ENCODE measurements at regions not wholly inside any gene's neighbourhood (a gene's known extent, or its start where the extent isn't known, plus 50 kb on each side); places are given as distances from the start of the nearest gene placed in this dataset.

DNA sequence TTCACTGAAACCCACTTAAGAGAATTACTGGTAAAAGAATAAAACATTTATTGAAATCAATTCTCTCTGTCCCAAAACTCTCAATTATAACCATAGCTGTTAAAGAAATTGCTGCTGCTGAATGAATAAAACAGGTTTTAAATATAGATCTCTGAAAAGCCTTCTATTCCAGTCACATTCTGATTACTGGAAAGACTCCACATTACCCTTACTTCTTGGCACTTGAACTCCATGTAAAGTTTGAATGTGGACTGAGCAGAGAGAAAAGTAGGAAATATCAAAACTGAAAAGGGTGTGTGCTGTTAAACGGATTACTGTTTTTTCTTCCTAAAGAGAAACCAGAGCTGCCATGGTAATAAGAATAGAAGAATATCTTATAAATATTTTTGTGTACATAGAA is 655.3 kb upstream of the SETBP1 start:
- no peaks in the 10 kb centered on the region for H3K9me3 ChIP-seq
- H3K9ac ChIP-seq (ENCODE audit: low read depth in 2 of 2, low read length in 2 of 2): no peak overlapping the region
- intact Hi-C loops (cut with DNase I): no loop called here
- H3K27me3 ChIP-seq: no peaks in the 10 kb centered on the region
- H3K4me1 ChIP-seq: no peaks in the 10 kb centered on the region
- DNase-seq: no peak
- no peaks in the 10 kb centered on the region for H3K36me3 ChIP-seq
- no peak for TF ChIP-seq CTCF (IDR thresholded peaks at IDR 0.05)
- no peak overlapping the region for H3K4me3 ChIP-seq
- H3K27ac ChIP-seq: no peak overlapping the region

DNA sequence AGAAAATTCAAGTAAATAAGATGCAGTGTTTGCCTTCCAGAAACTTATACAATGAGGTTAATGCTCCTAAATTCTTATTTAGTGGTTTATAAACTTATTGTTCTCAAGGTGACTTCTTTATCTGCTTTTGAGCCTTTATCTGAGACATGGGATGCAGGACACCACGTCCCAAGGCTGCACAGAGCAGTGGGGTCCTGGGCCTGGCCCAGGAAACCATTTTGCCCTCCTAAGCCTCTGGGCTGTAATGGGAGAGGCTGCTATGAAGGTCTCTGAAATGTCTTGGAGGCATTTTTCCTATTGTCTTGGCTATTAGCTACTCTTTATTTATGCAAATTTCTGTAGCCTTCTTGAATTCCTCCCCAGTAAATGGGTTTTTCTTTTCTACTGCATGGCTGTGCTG is 652.6 kb upstream of the SETBP1 start:
- no peaks in the 10 kb centered on the region for H3K4me1 ChIP-seq
- no peak overlapping the region for H3K27ac ChIP-seq
- H3K4me3 ChIP-seq: no peak overlapping the region
- H3K9me3 ChIP-seq: no peaks in the 10 kb centered on the region
- H3K9ac ChIP-seq (ENCODE audit: low read depth in 2 of 2, low read length in 2 of 2): no peak overlapping the region
- no peak for TF ChIP-seq CTCF (IDR thresholded peaks at IDR 0.05)
- H3K27me3 ChIP-seq: no peaks in the 10 kb centered on the region
- no peaks in the 10 kb centered on the region for H3K36me3 ChIP-seq
- no peak for DNase-seq
- intact Hi-C loops (cut with DNase I): no loop called here

DNA sequence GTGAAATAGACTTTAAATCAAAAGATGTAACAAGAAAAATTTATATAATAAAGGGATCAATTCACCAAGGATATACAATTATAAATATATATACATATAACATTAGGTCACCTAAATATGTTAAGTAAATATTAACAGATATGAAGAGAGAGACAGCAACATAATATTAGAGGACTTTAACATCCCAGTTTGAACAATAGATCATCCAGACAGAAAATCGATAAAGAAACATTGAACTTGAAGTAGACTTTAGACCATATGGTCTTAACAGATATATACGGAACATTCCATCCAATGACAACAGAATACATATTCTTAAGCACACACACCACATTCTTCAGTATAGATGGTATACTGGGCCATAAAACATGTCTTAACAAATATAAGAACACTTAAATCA is 649.6 kb upstream of the SETBP1 start:
- intact Hi-C loops (cut with DNase I): no loop called here
- Histone ChIP-seq H3K9ac (ENCODE audit: low read depth in 2 of 2, low read length in 2 of 2) (no peak overlapping the region), H3K36me3 (no peaks in the 10 kb centered on the region), H3K27me3 (no peaks in the 10 kb centered on the region), H3K4me3 (no peak overlapping the region), H3K9me3 (no peaks in the 10 kb centered on the region), H3K4me1 (no peaks in the 10 kb centered on the region), H3K27ac (no peak overlapping the region)
- DNase-seq: no peak
- no peak for TF ChIP-seq CTCF (IDR thresholded peaks at IDR 0.05)

DNA sequence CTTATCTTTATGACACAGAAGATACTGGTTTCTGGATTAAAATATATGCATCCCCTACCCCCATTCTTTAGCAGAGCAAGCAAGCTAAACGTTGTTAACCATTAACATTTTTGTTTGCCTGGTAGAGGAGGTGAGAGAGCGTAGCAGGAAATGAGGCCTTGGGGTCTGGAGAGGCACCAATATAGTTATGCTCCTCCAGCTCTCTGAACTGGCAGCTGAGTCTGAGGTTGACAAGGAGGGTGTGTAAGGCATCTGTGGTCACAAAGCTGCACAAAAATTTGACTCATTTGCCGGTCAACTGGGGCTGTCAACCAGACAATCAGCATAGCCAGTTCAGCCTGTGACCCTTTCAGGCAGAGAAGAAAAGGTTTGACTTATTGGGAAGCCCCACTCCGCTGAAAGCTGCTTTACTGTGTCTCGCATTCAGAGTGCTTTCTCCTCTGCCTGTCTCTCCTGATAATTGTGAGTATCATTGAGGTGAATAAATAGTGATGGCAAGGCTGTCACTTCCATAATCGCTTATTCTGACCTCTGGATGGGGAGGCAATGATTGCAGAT is 647.5 kb upstream of the SETBP1 start:
- no peak for DNase-seq
- no peaks in the 10 kb centered on the region for H3K4me1 ChIP-seq

GRCh38 chr18:44035554-44035953 is 645.1 kb upstream of the SETBP1 start:
- intact Hi-C loops (cut with DNase I): no loop called here

More for the DNA sequence above, 647.5 kb upstream of the SETBP1 start:
- H3K27ac ChIP-seq: no peak overlapping the region
- no peaks in the 10 kb centered on the region for H3K36me3 ChIP-seq
- H3K9me3 ChIP-seq: no peaks in the 10 kb centered on the region
- no peak overlapping the region for H3K4me3 ChIP-seq
- H3K9ac ChIP-seq (ENCODE audit: low read depth in 2 of 2, low read length in 2 of 2): no peak overlapping the region
- H3K27me3 ChIP-seq: no peaks in the 10 kb centered on the region
- intact Hi-C loops (cut with DNase I): no loop called here
- TF ChIP-seq CTCF (IDR thresholded peaks at IDR 0.05): no peak

More at GRCh38 chr18:44035554-44035953, 645.1 kb upstream of the SETBP1 start:
- Histone ChIP-seq H3K4me1 (no peaks in the 10 kb centered on the region), H3K36me3 (no peaks in the 10 kb centered on the region), H3K4me3 (no peak overlapping the region), H3K27ac (no peak overlapping the region), H3K9ac (ENCODE audit: low read depth in 2 of 2, low read length in 2 of 2) (no peak overlapping the region), H3K27me3 (no peaks in the 10 kb centered on the region), H3K9me3 (no peaks in the 10 kb centered on the region)
- no peak for TF ChIP-seq CTCF (IDR thresholded peaks at IDR 0.05)
- DNase-seq: no peak
